Thyroid gland (tissue), 4 donors: ENCODE measurements at regions not wholly inside any gene's neighbourhood (a gene's known extent, or its start where the extent isn't known, plus 50 kb on each side); places are given as distances from the start of the nearest gene placed in this dataset.

Source experiments
- POLR2A ChIP-seq, 2 donors: fragments of 450-650 bp; IDR thresholded peaks; one replicate each; pipeline ENCODE4 v1.6.1; 2017; ENCODE audit warnings: antibody characterized with exemption in 2 of 2, mild to moderate bottlenecking in 2 of 2, moderate library complexity in 1 of 2
- TF ChIP-seq, protein P1 (sequence below), 6 experiments: fragments of 200-600 bp in 3 of 6; fragments of 450-650 bp in 3 of 6; sonication (generic) in 3 of 6; IDR thresholded peaks; one replicate each; pipeline ENCODE4 v1.5.1; 2016 to 2019; ENCODE audit warnings: antibody characterized with exemption in 6 of 6, mild to moderate bottlenecking in 2 of 6, inconsistent platforms in 1 of 6, moderate library complexity in 1 of 6

GRCh38 chr18:47531717-47532116 is 280.3 kb upstream of the SKOR2 start:
- TF ChIP-seq, protein P1, sequence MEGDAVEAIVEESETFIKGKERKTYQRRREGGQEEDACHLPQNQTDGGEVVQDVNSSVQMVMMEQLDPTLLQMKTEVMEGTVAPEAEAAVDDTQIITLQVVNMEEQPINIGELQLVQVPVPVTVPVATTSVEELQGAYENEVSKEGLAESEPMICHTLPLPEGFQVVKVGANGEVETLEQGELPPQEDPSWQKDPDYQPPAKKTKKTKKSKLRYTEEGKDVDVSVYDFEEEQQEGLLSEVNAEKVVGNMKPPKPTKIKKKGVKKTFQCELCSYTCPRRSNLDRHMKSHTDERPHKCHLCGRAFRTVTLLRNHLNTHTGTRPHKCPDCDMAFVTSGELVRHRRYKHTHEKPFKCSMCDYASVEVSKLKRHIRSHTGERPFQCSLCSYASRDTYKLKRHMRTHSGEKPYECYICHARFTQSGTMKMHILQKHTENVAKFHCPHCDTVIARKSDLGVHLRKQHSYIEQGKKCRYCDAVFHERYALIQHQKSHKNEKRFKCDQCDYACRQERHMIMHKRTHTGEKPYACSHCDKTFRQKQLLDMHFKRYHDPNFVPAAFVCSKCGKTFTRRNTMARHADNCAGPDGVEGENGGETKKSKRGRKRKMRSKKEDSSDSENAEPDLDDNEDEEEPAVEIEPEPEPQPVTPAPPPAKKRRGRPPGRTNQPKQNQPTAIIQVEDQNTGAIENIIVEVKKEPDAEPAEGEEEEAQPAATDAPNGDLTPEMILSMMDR (IDR thresholded peaks at IDR 0.05): peak in 1 of 6 experiments; percentile 23
- TF ChIP-seq POLR2A (IDR thresholded peaks at IDR 0.05): no peak
